Stomach (tissue), 8 donors: ENCODE measurements at regions not wholly inside any gene's neighbourhood (a gene's known extent, or its start where the extent isn't known, plus 50 kb on each side); places are given as distances from the start of the nearest gene placed in this dataset.
A peak's percentile ranks its signal among the peaks of the same experiment; 100 is the strongest.
"Not testable (repeated sequence)": the region's sequence is repeated elsewhere in the genome, so short reads cannot be mapped to it uniquely, and the experiment has no call there.

Source experiments
- DNase-seq, 2 donors: peaks; one replicate each; pipeline versions ENCODE4 v3.0.0 to v3.0.0-alpha.2; 2013 to 2019
- H3K27ac ChIP-seq, 5 donors: fragments of 200-600 bp in 4 of 5; sonication (generic) in 4 of 5; one replicate each; pipeline ENCODE4 v1.5.1; 2013 to 2019; ENCODE audit warnings: mild to moderate bottlenecking in 1 of 5, moderate library complexity in 1 of 5
- H3K27me3 ChIP-seq, 3 donors: fragments of 200-600 bp; sonication (generic); one replicate each; pipeline ENCODE4 v1.5.1; 2017 to 2019; ENCODE audit warnings: mixed run types in 1 of 3
- H3K36me3 ChIP-seq, 4 donors: fragments of 200-600 bp; sonication (generic); 1 replicate in 3 of 4; 2 replicates in 1 of 4; pipeline ENCODE4 v1.5.1; 2016 to 2019
- H3K4me1 ChIP-seq, 4 donors: fragments of 200-600 bp; sonication (generic); one replicate each; pipeline ENCODE4 v1.5.1; 2016 to 2019
- H3K4me3 ChIP-seq, 4 donors: fragments of 200-600 bp; sonication (generic) in 3 of 4; one replicate each; pipeline ENCODE4 v1.5.1; 2016 to 2019; ENCODE audit warnings: mild to moderate bottlenecking in 1 of 4
- H3K9me3 ChIP-seq, 4 donors: fragments of 200-600 bp; sonication (generic); one replicate each; pipeline ENCODE4 v1.5.1; 2016 to 2019
- EP300 ChIP-seq: sonication (generic); formaldehyde crosslinking; IDR thresholded peaks from one replicate; pipeline ENCODE4 v1.6.1; 2017; ENCODE audit warnings: antibody characterized with exemption
- POLR2A ChIP-seq, 4 donors: fragments of 450-650 bp; IDR thresholded peaks; one replicate each; pipeline ENCODE4 v1.6.1; 2016; ENCODE audit warnings: antibody characterized with exemption in 4 of 4, control low read depth in 2 of 4, mild to moderate bottlenecking in 1 of 4, moderate library complexity in 1 of 4
- POLR2AphosphoS5 ChIP-seq, 3 donors: sonication (generic); formaldehyde crosslinking; IDR thresholded peaks; one replicate each; pipeline ENCODE4 v1.6.1; 2016; ENCODE audit warnings: antibody characterized with exemption in 3 of 3
- WGBS, 5 donors: extraction: QIAGEN DNeasy Blood & Tissue Kit in 3 of 5; methylation state at CpG; one replicate each; pipeline versions ENCODE4 v1.1.5 to v1.1.7; 2013 to 2018; 5-methylcytosine and 5-hydroxymethylcytosine counted together
- intact Hi-C: fragments of 100-400 bp; cut with DNase I; formaldehyde crosslinking; loops from one replicate; pipeline ENCODE4 v1.15.1; 2023; ENCODE audit warnings: low total_unique reads
- TF ChIP-seq, protein P1 (sequence below), 7 experiments: fragments of 450-650 bp in 4 of 7; fragments of 200-600 bp in 3 of 7; sonication (generic) in 3 of 7; IDR thresholded peaks; one replicate each; pipeline ENCODE4 v1.5.1; 2016 to 2019; ENCODE audit warnings: antibody characterized with exemption in 7 of 7, control low read depth in 2 of 7, mild to moderate bottlenecking in 1 of 7
- donor health status: healthy with polysubstance abuse.
- donor health status: Bipolar disorder and iron deficiency.
- donor health status: healthy.

- Histone ChIP-seq H3K4me1 (no peaks in the 10 kb centered on the region), H3K36me3 (no peaks in the 10 kb centered on the region), H3K9me3 (no peaks in the 10 kb centered on the region), H3K4me3 (no peak overlapping the region), H3K27me3 (no peaks in the 10 kb centered on the region), H3K27ac (no peak overlapping the region)
- 52 to 64% (median 59%) methylated on average over 2 of the region's 2 CpGs for WGBS, 5 donors
- DNase-seq, result no peak
- TF ChIP-seq, protein P1, sequence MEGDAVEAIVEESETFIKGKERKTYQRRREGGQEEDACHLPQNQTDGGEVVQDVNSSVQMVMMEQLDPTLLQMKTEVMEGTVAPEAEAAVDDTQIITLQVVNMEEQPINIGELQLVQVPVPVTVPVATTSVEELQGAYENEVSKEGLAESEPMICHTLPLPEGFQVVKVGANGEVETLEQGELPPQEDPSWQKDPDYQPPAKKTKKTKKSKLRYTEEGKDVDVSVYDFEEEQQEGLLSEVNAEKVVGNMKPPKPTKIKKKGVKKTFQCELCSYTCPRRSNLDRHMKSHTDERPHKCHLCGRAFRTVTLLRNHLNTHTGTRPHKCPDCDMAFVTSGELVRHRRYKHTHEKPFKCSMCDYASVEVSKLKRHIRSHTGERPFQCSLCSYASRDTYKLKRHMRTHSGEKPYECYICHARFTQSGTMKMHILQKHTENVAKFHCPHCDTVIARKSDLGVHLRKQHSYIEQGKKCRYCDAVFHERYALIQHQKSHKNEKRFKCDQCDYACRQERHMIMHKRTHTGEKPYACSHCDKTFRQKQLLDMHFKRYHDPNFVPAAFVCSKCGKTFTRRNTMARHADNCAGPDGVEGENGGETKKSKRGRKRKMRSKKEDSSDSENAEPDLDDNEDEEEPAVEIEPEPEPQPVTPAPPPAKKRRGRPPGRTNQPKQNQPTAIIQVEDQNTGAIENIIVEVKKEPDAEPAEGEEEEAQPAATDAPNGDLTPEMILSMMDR (IDR thresholded peaks at IDR 0.05), result no peak
- no peak for TF ChIP-seq EP300
- no peak for TF ChIP-seq POLR2AphosphoS5 (IDR thresholded peaks at IDR 0.05)
- TF ChIP-seq POLR2A (IDR thresholded peaks at IDR 0.05), result no peak
- intact Hi-C loops, result no loop called here
Observed at GRCh38 chr21:17264182-17264581, 248.7 kb upstream of the CXADR start.

GRCh38 chr21:17269760-17270159, 243.1 kb upstream of the CXADR start:
- no peak for DNase-seq
- Histone ChIP-seq H3K4me3 (no peak overlapping the region), H3K36me3 (no peaks in the 10 kb centered on the region), H3K9me3 (no peaks in the 10 kb centered on the region), H3K27ac (no peak overlapping the region), H3K27me3 (no peaks in the 10 kb centered on the region), H3K4me1 (no peaks in the 10 kb centered on the region)
- TF ChIP-seq, protein P1 (IDR thresholded peaks at IDR 0.05), result no peak
- no peak for TF ChIP-seq POLR2A (IDR thresholded peaks at IDR 0.05)
- no peak for TF ChIP-seq EP300
- TF ChIP-seq POLR2AphosphoS5 (IDR thresholded peaks at IDR 0.05), result no peak
- WGBS, 5 donors, result 64 to 75% (median 67%) methylated on average over 3 of the region's 3 CpGs
- intact Hi-C loops, result no loop called here

- intact Hi-C loops, result no loop called here
- no peaks in the 10 kb centered on the region for H3K36me3 ChIP-seq
- no peak overlapping the region for H3K27ac ChIP-seq
- TF ChIP-seq, protein P1 (IDR thresholded peaks at IDR 0.05), result peak in 5 of 7 experiments; percentile 15 to 60 (median 35)
- no peak for TF ChIP-seq POLR2A (IDR thresholded peaks at IDR 0.05)
- H3K4me3 ChIP-seq, result no peak overlapping the region
- no peaks in the 10 kb centered on the region for H3K27me3 ChIP-seq
- no peaks in the 10 kb centered on the region for H3K9me3 ChIP-seq
- H3K4me1 ChIP-seq, result no peaks in the 10 kb centered on the region
- WGBS, 5 donors, result 0 to 4% (median 2%) methylated on average over 1 of the region's 1 CpG
- peak in 1 of 2 donors; percentile 76 for DNase-seq
Observed at GRCh38 chr21:17270229-17270628, 242.6 kb upstream of the CXADR start.

GRCh38 chr21:17279663-17280062, 233.2 kb upstream of the CXADR start:
- intact Hi-C loops, result no loop called here
- Histone ChIP-seq H3K36me3 (no peaks in the 10 kb centered on the region), H3K4me1 (no peaks in the 10 kb centered on the region), H3K27ac (no peak overlapping the region), H3K27me3 (no peaks in the 10 kb centered on the region), H3K4me3 (no peak overlapping the region), H3K9me3 (peaks cover 3 to 20% (median 16%) of the 10 kb centered on the region in 4 donors)
- TF ChIP-seq, protein P1 (IDR thresholded peaks at IDR 0.05), result no peak
- no peak for TF ChIP-seq EP300
- TF ChIP-seq POLR2AphosphoS5 (IDR thresholded peaks at IDR 0.05), result no peak
- TF ChIP-seq POLR2A (IDR thresholded peaks at IDR 0.05), result no peak
- WGBS, 5 donors, result 63 to 87% (median 83%) methylated on average over 3 of the region's 3 CpGs
- no peak for DNase-seq

DNA sequence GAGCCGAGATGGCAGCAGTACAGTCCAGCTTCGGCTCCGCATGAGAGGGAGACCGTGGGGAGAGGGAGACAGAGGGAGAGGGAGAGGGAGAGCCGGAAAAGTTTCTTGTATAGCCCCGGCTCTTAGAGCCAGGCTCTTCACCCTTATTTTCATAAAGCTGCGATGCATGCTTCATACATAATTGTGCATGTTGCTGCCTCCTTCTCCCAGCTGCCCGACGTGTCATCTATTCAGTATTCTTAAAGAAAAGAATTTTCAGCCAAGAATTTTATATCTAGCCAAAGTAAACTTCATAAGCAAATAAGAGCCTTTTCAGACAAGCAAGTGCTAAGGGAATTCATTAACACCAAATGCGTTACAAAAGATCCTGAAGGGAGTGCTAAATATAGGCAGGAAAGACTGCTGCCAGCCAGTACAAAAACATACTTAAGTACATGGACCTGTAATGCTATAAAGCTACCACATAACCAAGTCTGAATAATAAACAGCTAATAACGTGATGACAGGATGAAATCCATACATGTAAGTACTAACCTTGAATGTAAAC, 219.8 kb upstream of the CXADR start:
- intact Hi-C loops, H3K4me3 ChIP-seq, DNase-seq, H3K27me3 ChIP-seq, H3K27ac ChIP-seq, H3K36me3 ChIP-seq, H3K4me1 ChIP-seq: not testable (repeated sequence)
- peaks cover 6 to 22% (median 20%) of the 10 kb centered on the region in 4 donors for H3K9me3 ChIP-seq
- 37 to 66% (median 39%) methylated on average over 7 to 11 of the region's 11 CpGs for WGBS, 5 donors
